Trophoblast cell (in vitro differentiated cells and primary cell): ENCODE measurements at regions not wholly inside any gene's neighbourhood (a gene's known extent, or its start where the extent isn't known, plus 50 kb on each side); places are given as distances from the start of the nearest gene placed in this dataset.

Source experiments
- DNase-seq, 2 donors: peaks; one replicate each; pipeline ENCODE4 v3.0.0-alpha.2; 2016
- H2AFZ ChIP-seq: 2 replicates; pipeline ENCODE4 v1.6.1; 2013; ENCODE audit warnings: low read length, moderate library complexity, mild to moderate bottlenecking; ENCODE audit not compliant: insufficient read depth, poor library complexity
- H2AK5ac ChIP-seq: 2 replicates; pipeline ENCODE4 v1.6.1; 2013; ENCODE audit warnings: mild to moderate bottlenecking, low read length
- H2BK120ac ChIP-seq: 2 replicates; pipeline ENCODE4 v1.6.1; 2013; ENCODE audit warnings: low read length, mild to moderate bottlenecking, moderate library complexity; ENCODE audit not compliant: insufficient read depth, poor library complexity
- H2BK12ac ChIP-seq: 2 replicates; pipeline ENCODE4 v1.6.1; 2013; ENCODE audit warnings: mild to moderate bottlenecking, low read length, moderate library complexity
- H2BK5ac ChIP-seq: 2 replicates; pipeline ENCODE4 v1.6.1; 2013; ENCODE audit warnings: low read length, low read depth, moderate library complexity, mild to moderate bottlenecking; ENCODE audit not compliant: poor library complexity
- H3K14ac ChIP-seq: 2 replicates; pipeline ENCODE4 v1.6.1; 2013; ENCODE audit warnings: mild to moderate bottlenecking, low read length
- H3K18ac ChIP-seq: 2 replicates; pipeline ENCODE4 v1.6.1; 2013; ENCODE audit warnings: mild to moderate bottlenecking, low read length
- H3K23ac ChIP-seq: 2 replicates; pipeline ENCODE4 v1.6.1; 2013; ENCODE audit warnings: low read length
- H3K27ac ChIP-seq: 2 replicates; pipeline ENCODE4 v1.5.1; 2013; ENCODE audit warnings: low read depth, mild to moderate bottlenecking, inconsistent platforms, low read length, moderate library complexity
- H3K27me3 ChIP-seq: 2 replicates; pipeline ENCODE4 v1.6.1; 2013; ENCODE audit warnings: inconsistent platforms, mild to moderate bottlenecking, low read length, moderate library complexity; ENCODE audit not compliant: insufficient read depth
- H3K36me3 ChIP-seq, 2 experiments: 1 replicate in 1 of 2; 2 replicates in 1 of 2; pipeline ENCODE4 v1.6.1; 2013; ENCODE audit warnings: low read length in 2 of 2, mild to moderate bottlenecking in 2 of 2, moderate library complexity in 1 of 2; ENCODE audit not compliant: insufficient read depth in 2 of 2, control insufficient read depth in 1 of 2
- H3K4ac ChIP-seq: 2 replicates; pipeline ENCODE4 v1.6.1; 2013; ENCODE audit warnings: low read depth, mild to moderate bottlenecking, low read length, moderate library complexity
- H3K4me1 ChIP-seq, 2 experiments: 1 replicate in 1 of 2; 2 replicates in 1 of 2; pipeline ENCODE4 v1.6.1; 2013; ENCODE audit warnings: low read length in 2 of 2, mild to moderate bottlenecking in 2 of 2, moderate library complexity in 1 of 2; ENCODE audit not compliant: insufficient read depth in 2 of 2, control insufficient read depth in 1 of 2
- H3K4me2 ChIP-seq: 2 replicates; pipeline ENCODE4 v1.6.1; 2013; ENCODE audit warnings: inconsistent platforms, mild to moderate bottlenecking, low read length, moderate library complexity
- H3K4me3 ChIP-seq: 2 replicates; pipeline ENCODE4 v1.5.1; 2013; ENCODE audit warnings: mild to moderate bottlenecking, low read depth, low read length, inconsistent platforms
- H3K79me1 ChIP-seq: one replicate; pipeline ENCODE4 v1.6.1; 2013; ENCODE audit warnings: low read length
- H3K79me2 ChIP-seq: 2 replicates; pipeline ENCODE4 v1.6.1; 2013; ENCODE audit warnings: low read length, mild to moderate bottlenecking; ENCODE audit not compliant: control insufficient read depth, insufficient read depth, poor library complexity
- H3K9ac ChIP-seq: 2 replicates; pipeline ENCODE4 v1.6.1; 2013; ENCODE audit warnings: mild to moderate bottlenecking, low read length
- H3K9me3 ChIP-seq: 2 replicates; pipeline ENCODE4 v1.6.1; 2013; ENCODE audit warnings: low read depth, mild to moderate bottlenecking, control low read depth, inconsistent platforms, low read length; ENCODE audit not compliant: insufficient read depth
- H4K12ac ChIP-seq: 2 replicates; pipeline ENCODE4 v1.6.1; 2013; ENCODE audit warnings: low read depth, mild to moderate bottlenecking, low read length, moderate library complexity
- H4K8ac ChIP-seq: 2 replicates; pipeline ENCODE4 v1.6.1; 2013; ENCODE audit warnings: low read depth, mild to moderate bottlenecking, low read length, moderate library complexity
- H4K91ac ChIP-seq: one replicate; pipeline ENCODE4 v1.6.1; 2013; ENCODE audit warnings: low read depth, mild to moderate bottlenecking, low read length, moderate library complexity
- WGBS: extraction: QIAGEN DNeasy Blood & Tissue Kit; methylation state at CpG from one replicate; pipeline ENCODE4 v1.1.7; 2013; ENCODE audit warnings: missing lambda C conversion rate; ENCODE audit not compliant: insufficient read length, insufficient coverage; ENCODE audit errors: extremely low coverage; 5-methylcytosine and 5-hydroxymethylcytosine counted together

GRCh38 chr9:25994605-25995004, 316.4 kb upstream of the TUSC1 start:
- no peak overlapping the region for H3K18ac ChIP-seq
- no peaks in the 10 kb centered on the region for H3K4me1 ChIP-seq
- H3K27ac ChIP-seq, result no peak overlapping the region
- no peak overlapping the region for H2AK5ac ChIP-seq
- H3K4me2 ChIP-seq, result no peak overlapping the region
- H3K4me3 ChIP-seq, result no peak overlapping the region
- no peak overlapping the region for H2AFZ ChIP-seq
- no peak overlapping the region for H4K8ac ChIP-seq
- H3K36me3 ChIP-seq, result no peaks in the 10 kb centered on the region
- no peaks in the 10 kb centered on the region for H3K27me3 ChIP-seq
- no peak overlapping the region for H4K91ac ChIP-seq
- WGBS, result no CpG with 5 or more reads among the region's 6 CpGs
- no peak for DNase-seq
- no peak overlapping the region for H4K12ac ChIP-seq
- H3K9me3 ChIP-seq, result peaks cover 4% of the 10 kb centered on the region
- H3K23ac ChIP-seq, result no peak overlapping the region
- no peak overlapping the region for H3K9ac ChIP-seq
- H2BK120ac ChIP-seq, result no peak overlapping the region
- H3K79me2 ChIP-seq, result no peaks in the 10 kb centered on the region
- no peak overlapping the region for H2BK12ac ChIP-seq
- H3K79me1 ChIP-seq, result no peaks in the 10 kb centered on the region
- no peak overlapping the region for H3K4ac ChIP-seq
- H2BK5ac ChIP-seq, result no peak overlapping the region
- no peak overlapping the region for H3K14ac ChIP-seq

- no peak for DNase-seq
- no peak overlapping the region for H2BK120ac ChIP-seq
- no peaks in the 10 kb centered on the region for H3K27me3 ChIP-seq
- H3K79me1 ChIP-seq, result no peaks in the 10 kb centered on the region
- no peak overlapping the region for H4K8ac ChIP-seq
- H3K18ac ChIP-seq, result no peak overlapping the region
- no peak overlapping the region for H3K4ac ChIP-seq
- H2BK5ac ChIP-seq, result no peak overlapping the region
- no peak overlapping the region for H3K23ac ChIP-seq
- H2AK5ac ChIP-seq, result no peak overlapping the region
- no peaks in the 10 kb centered on the region for H3K9me3 ChIP-seq
- no peak overlapping the region for H3K4me2 ChIP-seq
- no peaks in the 10 kb centered on the region for H3K36me3 ChIP-seq
- no peak overlapping the region for H3K4me3 ChIP-seq
- H4K12ac ChIP-seq, result no peak overlapping the region
- no peaks in the 10 kb centered on the region for H3K4me1 ChIP-seq
- H3K79me2 ChIP-seq, result no peaks in the 10 kb centered on the region
- no peak overlapping the region for H4K91ac ChIP-seq
- no peak overlapping the region for H3K27ac ChIP-seq
- no CpG with 5 or more reads among the region's 1 CpG for whole genome bisulfite sequencing
- no peak overlapping the region for H3K9ac ChIP-seq
- no peak overlapping the region for H2AFZ ChIP-seq
- no peak overlapping the region for H3K14ac ChIP-seq
- H2BK12ac ChIP-seq, result no peak overlapping the region
Observed at GRCh38 chr9:25990376-25990775, 312.1 kb upstream of the TUSC1 start.

GRCh38 chr9:25975667-25976066, 297.4 kb upstream of the TUSC1 start:
- H3K36me3 ChIP-seq, result no peaks in the 10 kb centered on the region
- no peak overlapping the region for H3K14ac ChIP-seq
- no peaks in the 10 kb centered on the region for H3K79me2 ChIP-seq
- no peak overlapping the region for H4K8ac ChIP-seq
- no peak overlapping the region for H2BK12ac ChIP-seq
- H2AK5ac ChIP-seq, result no peak overlapping the region
- no peak overlapping the region for H3K4me2 ChIP-seq
- H3K18ac ChIP-seq, result no peak overlapping the region
- H3K23ac ChIP-seq, result no peak overlapping the region
- H3K9ac ChIP-seq, result no peak overlapping the region
- no peak for DNase-seq
- H3K4me3 ChIP-seq, result no peak overlapping the region
- H3K27ac ChIP-seq, result no peak overlapping the region
- no peak overlapping the region for H2BK5ac ChIP-seq
- WGBS, result no CpG with 5 or more reads among the region's 1 CpG
- no peak overlapping the region for H4K91ac ChIP-seq
- no peak overlapping the region for H2AFZ ChIP-seq
- H2BK120ac ChIP-seq, result no peak overlapping the region
- no peaks in the 10 kb centered on the region for H3K4me1 ChIP-seq
- no peaks in the 10 kb centered on the region for H3K79me1 ChIP-seq
- no peaks in the 10 kb centered on the region for H3K27me3 ChIP-seq
- H3K4ac ChIP-seq, result no peak overlapping the region
- H3K9me3 ChIP-seq, result peaks cover 3% of the 10 kb centered on the region
- no peak overlapping the region for H4K12ac ChIP-seq

GRCh38 chr9:25964239-25964638, 286.0 kb upstream of the TUSC1 start:
- H2BK12ac ChIP-seq, result no peak overlapping the region
- no peaks in the 10 kb centered on the region for H3K9me3 ChIP-seq
- no peak overlapping the region for H2BK120ac ChIP-seq
- no peaks in the 10 kb centered on the region for H3K4me1 ChIP-seq
- no peak overlapping the region for H3K4ac ChIP-seq
- H3K79me2 ChIP-seq, result no peaks in the 10 kb centered on the region
- H2AFZ ChIP-seq, result no peak overlapping the region
- WGBS, result no CpG with 5 or more reads among the region's 3 CpGs
- H3K9ac ChIP-seq, result no peak overlapping the region
- H3K36me3 ChIP-seq, result no peaks in the 10 kb centered on the region
- no peaks in the 10 kb centered on the region for H3K79me1 ChIP-seq
- H4K91ac ChIP-seq, result no peak overlapping the region
- H4K12ac ChIP-seq, result no peak overlapping the region
- H2BK5ac ChIP-seq, result no peak overlapping the region
- no peak overlapping the region for H3K4me2 ChIP-seq
- no peak overlapping the region for H3K4me3 ChIP-seq
- no peaks in the 10 kb centered on the region for H3K27me3 ChIP-seq
- H2AK5ac ChIP-seq, result no peak overlapping the region
- H3K18ac ChIP-seq, result no peak overlapping the region
- H3K27ac ChIP-seq, result no peak overlapping the region
- peak in 1 of 2 donors; percentile 76 for DNase-seq
- H3K23ac ChIP-seq, result no peak overlapping the region
- H4K8ac ChIP-seq, result no peak overlapping the region
- no peak overlapping the region for H3K14ac ChIP-seq
